ENCODE measurements at regions not wholly inside any gene's neighbourhood (a gene's known extent, or its start where the extent isn't known, plus 50 kb on each side); places are given as distances from the start of the nearest gene placed in this dataset.

GRCh38 chr2:221999717-222000116, 299.1 kb downstream of the PAX3 start:
- Mint-ChIP-seq H3K9me3 (peaks cover 0 to 5% (median 0%) of the 10 kb centered on the region in 7 donors), H3K27ac (no peak overlapping the region), H3K4me1 (no peaks in the 10 kb centered on the region), H3K4me3 (no peak overlapping the region), H3K36me3 (no peaks in the 10 kb centered on the region), H3K27me3 (ENCODE audit: low read depth in 3 of 3) (no peaks in the 10 kb centered on the region)
- H3K36me3 ChIP-seq (replicated peaks in 1 of 2; ENCODE audit: control insufficient read depth in 1 of 2, insufficient read depth in 2 of 2, low read length in 2 of 2), result no peaks in the 10 kb centered on the region
- no peaks in the 10 kb centered on the region for H3K79me2 ChIP-seq (ENCODE audit: insufficient read depth, low read length)
- no peak overlapping the region for H3K27ac ChIP-seq (ENCODE audit: low read depth in 1 of 2, low read length in 2 of 2)
- 91% methylated on average over 4 of the region's 6 CpGs for WGBS (ENCODE audit: insufficient coverage)
- H4K20me1 ChIP-seq (ENCODE audit: insufficient read depth, low read length), result no peaks in the 10 kb centered on the region
- no peak overlapping the region for H3K4me3 ChIP-seq (replicated peaks in 1 of 3; ENCODE audit: low read depth in 2 of 3, low read length in 3 of 3)
- no peak overlapping the region for H3K4me2 ChIP-seq (replicated peaks; ENCODE audit: extremely low read depth, low read length, poor library complexity, severe bottlenecking)
- no peak overlapping the region for H2AFZ ChIP-seq (ENCODE audit: insufficient read depth, low read depth, low read length, poor library complexity, severe bottlenecking)
- intact Hi-C loops (cut with micrococcal nuclease), result no loop called here
- no peak for TF ChIP-seq CTCF (IDR thresholded peaks at IDR 0.05)
- H3K4me1 ChIP-seq (ENCODE audit: control insufficient read depth in 1 of 2, insufficient read depth in 2 of 2, low read length in 2 of 2), result no peaks in the 10 kb centered on the region
- no peaks in the 10 kb centered on the region for H3K27me3 ChIP-seq (ENCODE audit: control insufficient read depth in 2 of 2, insufficient read depth in 2 of 2, low read length in 2 of 2)
- H3K9me3 ChIP-seq (replicated peaks in 1 of 2; ENCODE audit: control insufficient read depth in 1 of 2, insufficient read depth in 1 of 2, low read length in 2 of 2), result no peaks in the 10 kb centered on the region
- no peak for DNase-seq
- H3K9ac ChIP-seq (ENCODE audit: insufficient read depth, low read length, poor library complexity, severe bottlenecking), result no peak overlapping the region

- H3K27me3 Mint-ChIP-seq (ENCODE audit: low read depth in 3 of 3), result no peaks in the 10 kb centered on the region
- intact Hi-C loops (cut with micrococcal nuclease), result no loop called here
- H3K27ac ChIP-seq (ENCODE audit: low read depth in 1 of 2, low read length in 2 of 2), result no peak overlapping the region
- no peak for TF ChIP-seq CTCF (IDR thresholded peaks at IDR 0.05)
- H3K9me3 ChIP-seq (replicated peaks in 1 of 2; ENCODE audit: control insufficient read depth in 1 of 2, insufficient read depth in 1 of 2, low read length in 2 of 2), result no peaks in the 10 kb centered on the region
- H3K27me3 ChIP-seq (ENCODE audit: control insufficient read depth in 2 of 2, insufficient read depth in 2 of 2, low read length in 2 of 2), result no peaks in the 10 kb centered on the region
- no peaks in the 10 kb centered on the region for H3K36me3 ChIP-seq (replicated peaks in 1 of 2; ENCODE audit: control insufficient read depth in 1 of 2, insufficient read depth in 2 of 2, low read length in 2 of 2)
- no peak overlapping the region for H3K4me3 Mint-ChIP-seq
- no peaks in the 10 kb centered on the region for H4K20me1 ChIP-seq (ENCODE audit: insufficient read depth, low read length)
- no peaks in the 10 kb centered on the region for H3K36me3 Mint-ChIP-seq
- no peak for DNase-seq
- H3K9ac ChIP-seq (ENCODE audit: insufficient read depth, low read length, poor library complexity, severe bottlenecking), result no peak overlapping the region
- H3K4me2 ChIP-seq (replicated peaks; ENCODE audit: extremely low read depth, low read length, poor library complexity, severe bottlenecking), result no peak overlapping the region
- H3K27ac Mint-ChIP-seq, result no peak overlapping the region
- 0% methylated on average over 1 of the region's 2 CpGs for WGBS (ENCODE audit: insufficient coverage)
- H3K79me2 ChIP-seq (ENCODE audit: insufficient read depth, low read length), result no peaks in the 10 kb centered on the region
- H3K9me3 Mint-ChIP-seq, result peaks cover 0 to 8% (median 0%) of the 10 kb centered on the region in 7 donors
- no peaks in the 10 kb centered on the region for H3K4me1 ChIP-seq (ENCODE audit: control insufficient read depth in 1 of 2, insufficient read depth in 2 of 2, low read length in 2 of 2)
- H2AFZ ChIP-seq (ENCODE audit: insufficient read depth, low read depth, low read length, poor library complexity, severe bottlenecking), result no peak overlapping the region
- H3K4me3 ChIP-seq (replicated peaks in 1 of 3; ENCODE audit: low read depth in 2 of 3, low read length in 3 of 3), result no peak overlapping the region
- no peaks in the 10 kb centered on the region for H3K4me1 Mint-ChIP-seq
Observed at GRCh38 chr2:221999166-221999565, 299.6 kb downstream of the PAX3 start.

Data from CD14-positive monocyte (primary cell).